ENCODE measurements at regions not wholly inside any gene's neighbourhood (a gene's known extent, or its start where the extent isn't known, plus 50 kb on each side); places are given as distances from the start of the nearest gene placed in this dataset.

GRCh38 chr14:23707415-23707814 is 71.3 kb downstream of the DHRS2 start:
- intact Hi-C loops (cut with micrococcal nuclease) = no loop called here
- no TSS peak for BruUV-seq (replicated peaks)
- POLR2A ChIA-PET (ENCODE audit: unreplicated experiment) = no interaction called here

More at GRCh38 chr14:23707415-23707814, 71.3 kb downstream of the DHRS2 start:
- CTCF ChIA-PET = no interaction called here
- Histone ChIP-seq H4K20me1 (ENCODE audit: insufficient read depth, low read length) (no peaks in the 10 kb centered on the region), H3K56ac (ENCODE audit: extremely low read depth, insufficient read depth, low read length) (no peak overlapping the region), H3K4me2 (ENCODE audit: low read depth, low read length) (no peak overlapping the region), H4K91ac (ENCODE audit: insufficient read depth, low read depth, low read length) (no peak overlapping the region), H3K9me1 (ENCODE audit: insufficient read depth, low read length) (no peaks in the 10 kb centered on the region), H3K4me3 (ENCODE audit: insufficient read depth, low read depth, low read length) (no peak overlapping the region), H2AK9ac (replicated peaks; ENCODE audit: low read depth, low read length, poor library complexity) (no peak overlapping the region), H3K27ac (ENCODE audit: insufficient read depth, low read length) (no peak overlapping the region), H3K18ac (ENCODE audit: low read depth, low read length) (no peak overlapping the region), H2AK5ac (ENCODE audit: low read depth, low read length) (no peak overlapping the region), H3K23ac (ENCODE audit: low read depth, low read length) (no peak overlapping the region), H2BK120ac (ENCODE audit: low read depth, low read length) (no peak overlapping the region), H3K27me3 (ENCODE audit: control insufficient read depth, insufficient read depth, low read length) (no peaks in the 10 kb centered on the region), H3K9ac (ENCODE audit: low read depth, low read length) (no peak overlapping the region), H2BK5ac (ENCODE audit: low read depth, low read length, poor library complexity, severe bottlenecking) (no peak overlapping the region), H2BK15ac (ENCODE audit: low read depth, low read length) (no peak overlapping the region), H3K79me1 (ENCODE audit: low read depth in 1 of 2, low read length in 2 of 2) (no peaks in the 10 kb centered on the region), H3K9me3 (ENCODE audit: control insufficient read depth, insufficient read depth, low read length) (peaks cover 6% of the 10 kb centered on the region; the same call in 1 of the 2 replicates), H3K14ac (replicated peaks; ENCODE audit: low read depth, low read length) (no peak overlapping the region), H3K36me3 (ENCODE audit: control insufficient read depth, insufficient read depth, low read length) (no peaks in the 10 kb centered on the region), H3K4ac (ENCODE audit: low read depth, low read length) (no peak overlapping the region), H2BK20ac (ENCODE audit: low read depth, low read length) (no peak overlapping the region), H3K4me1 (ENCODE audit: control insufficient read depth, insufficient read depth, low read length) (no peaks in the 10 kb centered on the region), H4K8ac (ENCODE audit: low read depth in 2 of 2, low read length in 2 of 2) (no peak overlapping the region), H2AFZ (replicated peaks; ENCODE audit: low read length, poor library complexity) (no peak overlapping the region), H4K5ac (ENCODE audit: low read depth, low read length) (no peak overlapping the region)
- dilution Hi-C loops (cut with HindIII; ENCODE audit: low sequenced_read_pairs, unreplicated experiment) (no loop called here), in situ Hi-C loops (cut with MboI; ENCODE audit: low sequenced_read_pairs) (no loop called here)
- no CpG with 5 or more reads among the region's 5 CpGs for WGBS, 2 experiments (ENCODE audit: extremely low coverage in 2 of 2, insufficient read length in 1 of 2)
- TF ChIP-seq SMC3 (IDR thresholded peaks at IDR 0.05; ENCODE audit: low read depth, low read length) = no peak
- no peak for TF ChIP-seq POLR2A (IDR thresholded peaks at IDR 0.05; ENCODE audit: low read depth, low read length)
- TF ChIP-seq, protein P1, sequence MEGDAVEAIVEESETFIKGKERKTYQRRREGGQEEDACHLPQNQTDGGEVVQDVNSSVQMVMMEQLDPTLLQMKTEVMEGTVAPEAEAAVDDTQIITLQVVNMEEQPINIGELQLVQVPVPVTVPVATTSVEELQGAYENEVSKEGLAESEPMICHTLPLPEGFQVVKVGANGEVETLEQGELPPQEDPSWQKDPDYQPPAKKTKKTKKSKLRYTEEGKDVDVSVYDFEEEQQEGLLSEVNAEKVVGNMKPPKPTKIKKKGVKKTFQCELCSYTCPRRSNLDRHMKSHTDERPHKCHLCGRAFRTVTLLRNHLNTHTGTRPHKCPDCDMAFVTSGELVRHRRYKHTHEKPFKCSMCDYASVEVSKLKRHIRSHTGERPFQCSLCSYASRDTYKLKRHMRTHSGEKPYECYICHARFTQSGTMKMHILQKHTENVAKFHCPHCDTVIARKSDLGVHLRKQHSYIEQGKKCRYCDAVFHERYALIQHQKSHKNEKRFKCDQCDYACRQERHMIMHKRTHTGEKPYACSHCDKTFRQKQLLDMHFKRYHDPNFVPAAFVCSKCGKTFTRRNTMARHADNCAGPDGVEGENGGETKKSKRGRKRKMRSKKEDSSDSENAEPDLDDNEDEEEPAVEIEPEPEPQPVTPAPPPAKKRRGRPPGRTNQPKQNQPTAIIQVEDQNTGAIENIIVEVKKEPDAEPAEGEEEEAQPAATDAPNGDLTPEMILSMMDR (conservative IDR thresholded peaks at IDR 0.05; ENCODE audit: low read depth, low read length) = no peak
- peak; percentile 46 for TF ChIP-seq MAFK (IDR thresholded peaks at IDR 0.05; ENCODE audit: low read depth, low read length)
- ATAC-seq (ENCODE audit: low read depth) (no peak), DNase-seq (no peak)

All from IMR-90 (cell line).